ENCODE measurements at regions not wholly inside any gene's neighbourhood (a gene's known extent, or its start where the extent isn't known, plus 50 kb on each side); places are given as distances from the start of the nearest gene placed in this dataset.

- Histone ChIP-seq H3K36me3 (no peaks in the 10 kb centered on the region), H3K4me3 (no peak overlapping the region), H3K9me3 (no peaks in the 10 kb centered on the region), H3K4me1 (no peaks in the 10 kb centered on the region), H3K27ac (no peak overlapping the region), H3K27me3 (no peaks in the 10 kb centered on the region)
- no peak for DNase-seq (ENCODE audit: low spot score)
- TF ChIP-seq CTCF (IDR thresholded peaks at IDR 0.05), result no peak
Measured at GRCh38 chr5:163379298-163380155, 57.9 kb upstream of the CCNG1 start.

- no peak overlapping the region for H3K27ac ChIP-seq
- TF ChIP-seq CTCF (IDR thresholded peaks at IDR 0.05), result no peak
- H3K4me1 ChIP-seq, result no peaks in the 10 kb centered on the region
Measured at GRCh38 chr5:163381832-163382231, 55.6 kb upstream of the CCNG1 start.

GRCh38 chr5:163383754-163384153 is 53.6 kb upstream of the CCNG1 start:
- H3K27me3 ChIP-seq, result no peaks in the 10 kb centered on the region
- no peaks in the 10 kb centered on the region for H3K36me3 ChIP-seq
- DNase-seq (ENCODE audit: low spot score), result no peak
- no peaks in the 10 kb centered on the region for H3K9me3 ChIP-seq
- TF ChIP-seq CTCF (IDR thresholded peaks at IDR 0.05), result no peak
- H3K27ac ChIP-seq, result no peak overlapping the region
- no peak overlapping the region for H3K4me3 ChIP-seq
- no peaks in the 10 kb centered on the region for H3K4me1 ChIP-seq

More at GRCh38 chr5:163381832-163382231, 55.6 kb upstream of the CCNG1 start:
- Histone ChIP-seq H3K9me3 (no peaks in the 10 kb centered on the region), H3K4me3 (no peak overlapping the region), H3K36me3 (no peaks in the 10 kb centered on the region), H3K27me3 (no peaks in the 10 kb centered on the region)
- DNase-seq (ENCODE audit: low spot score), result no peak

GRCh38 chr5:163384669-163385068 is 52.7 kb upstream of the CCNG1 start:
- TF ChIP-seq CTCF (IDR thresholded peaks at IDR 0.05), result no peak
- H3K27me3 ChIP-seq, result no peaks in the 10 kb centered on the region
- H3K4me3 ChIP-seq, result no peak overlapping the region
- no peaks in the 10 kb centered on the region for H3K36me3 ChIP-seq
- no peaks in the 10 kb centered on the region for H3K4me1 ChIP-seq
- no peak for DNase-seq (ENCODE audit: low spot score)
- H3K27ac ChIP-seq, result no peak overlapping the region
- H3K9me3 ChIP-seq, result no peaks in the 10 kb centered on the region

GRCh38 chr5:163385271-163385670 is 52.1 kb upstream of the CCNG1 start:
- no peaks in the 10 kb centered on the region for H3K27me3 ChIP-seq
- DNase-seq (ENCODE audit: low spot score), result peak; percentile 65
- H3K27ac ChIP-seq, result no peak overlapping the region
- no peaks in the 10 kb centered on the region for H3K4me1 ChIP-seq
- TF ChIP-seq CTCF (IDR thresholded peaks at IDR 0.05), result no peak
- H3K36me3 ChIP-seq, result no peaks in the 10 kb centered on the region
- peaks cover 0 to 5% of the 10 kb centered on the region in 2 donors for H3K9me3 ChIP-seq
- no peak overlapping the region for H3K4me3 ChIP-seq

- H3K27ac ChIP-seq, result no peak overlapping the region
- H3K36me3 ChIP-seq, result no peaks in the 10 kb centered on the region
- no peak for TF ChIP-seq CTCF (IDR thresholded peaks at IDR 0.05)
Measured at GRCh38 chr5:163385824-163386223, 51.6 kb upstream of the CCNG1 start.

More at GRCh38 chr5:163385824-163386223, 51.6 kb upstream of the CCNG1 start:
- Histone ChIP-seq H3K9me3 (peaks cover 0 to 10% of the 10 kb centered on the region in 2 donors), H3K4me3 (no peak overlapping the region), H3K27me3 (no peaks in the 10 kb centered on the region), H3K4me1 (no peaks in the 10 kb centered on the region)
- DNase-seq (ENCODE audit: low spot score), result no peak
